ENCODE measurements at regions not wholly inside any gene's neighbourhood (a gene's known extent, or its start where the extent isn't known, plus 50 kb on each side); places are given as distances from the start of the nearest gene placed in this dataset.

DNA sequence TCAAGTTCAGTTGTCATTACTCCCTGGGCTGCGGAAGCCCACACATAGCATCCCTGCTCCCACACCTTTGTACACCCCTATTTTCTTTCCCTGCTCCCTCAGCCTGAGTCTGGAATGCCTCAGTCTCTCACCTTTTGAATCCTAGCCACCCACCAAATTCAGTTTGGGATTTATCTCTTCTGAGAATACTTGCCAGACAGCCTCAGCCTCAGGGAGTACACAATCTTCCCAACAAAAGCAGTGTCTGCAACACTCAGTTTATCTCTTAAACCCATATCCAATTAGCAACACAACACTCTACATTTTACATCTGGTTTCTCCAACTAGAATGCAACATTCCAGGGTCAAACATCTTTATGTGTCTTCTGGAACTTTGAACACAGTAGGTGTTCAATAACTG lies 190.2 kb downstream of the GPAM start:
- no peak for DNase-seq (ENCODE audit: low spot score)

DNA sequence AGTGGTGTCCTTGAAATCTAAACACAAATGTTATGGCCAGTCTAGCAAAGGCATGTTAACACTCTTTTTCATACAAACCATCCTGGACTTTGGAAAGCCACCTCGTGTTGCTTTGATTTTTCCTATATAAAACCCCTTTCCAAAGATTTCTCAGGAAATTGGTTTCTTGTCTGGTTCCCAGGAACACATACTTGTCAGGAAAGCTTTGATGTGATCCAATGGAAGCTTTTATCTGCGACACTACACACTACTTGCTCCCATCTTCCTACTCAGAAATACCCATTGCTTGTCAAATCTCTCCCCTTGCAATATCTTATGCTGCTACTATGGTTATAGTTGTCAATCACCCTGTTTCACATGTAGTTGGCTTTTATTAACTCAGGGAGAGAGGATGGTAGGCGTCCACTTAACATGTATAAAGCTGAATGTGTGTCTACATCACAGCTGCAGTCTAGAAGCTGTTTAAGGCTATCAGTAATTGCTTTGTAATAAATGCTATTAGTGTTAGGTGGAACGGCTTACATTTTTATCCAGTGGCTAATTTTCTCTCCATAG lies 189.6 kb downstream of the GPAM start:
- DNase-seq (ENCODE audit: low spot score): no peak

DNA sequence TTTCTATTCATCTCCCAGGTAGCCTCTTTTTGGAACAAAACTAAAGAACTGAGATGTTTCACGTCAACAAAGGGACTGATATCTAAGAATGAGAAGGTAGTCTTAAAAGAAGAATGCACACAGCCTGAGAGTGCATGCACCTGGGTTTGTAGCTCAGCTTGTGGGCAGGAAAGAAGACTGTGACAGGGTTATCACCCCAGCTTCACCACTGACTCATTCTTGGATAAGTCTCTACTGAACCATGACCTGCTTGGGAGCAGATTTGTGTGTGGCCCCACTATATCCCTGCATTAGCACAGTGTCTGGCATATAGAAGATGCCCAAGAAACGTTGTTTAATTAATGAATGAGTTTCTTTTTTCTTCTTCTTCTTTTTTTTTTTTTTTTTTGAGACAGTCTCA lies 187.5 kb downstream of the GPAM start:
- no peak for DNase-seq (ENCODE audit: low spot score)

DNA sequence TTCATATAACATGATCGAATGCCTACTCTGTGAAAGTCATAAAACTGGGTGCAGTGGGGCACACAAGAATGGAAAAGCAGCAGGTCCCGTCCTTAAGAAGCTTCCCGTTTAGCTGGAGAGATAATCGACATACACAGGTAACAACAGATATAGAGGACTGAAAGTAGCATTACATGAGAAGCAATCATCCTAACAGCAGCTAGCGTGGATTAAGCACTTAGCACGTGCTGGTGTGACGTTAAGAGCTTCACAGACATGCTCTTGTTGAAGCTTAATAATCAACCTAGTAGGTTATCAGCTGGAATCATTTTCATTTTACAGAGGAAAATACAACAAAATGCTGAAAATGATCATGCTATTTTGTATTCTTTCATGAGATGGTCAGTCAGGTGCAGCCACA lies 184.8 kb downstream of the GPAM start:
- no peak for DNase-seq (ENCODE audit: low spot score)

DNA sequence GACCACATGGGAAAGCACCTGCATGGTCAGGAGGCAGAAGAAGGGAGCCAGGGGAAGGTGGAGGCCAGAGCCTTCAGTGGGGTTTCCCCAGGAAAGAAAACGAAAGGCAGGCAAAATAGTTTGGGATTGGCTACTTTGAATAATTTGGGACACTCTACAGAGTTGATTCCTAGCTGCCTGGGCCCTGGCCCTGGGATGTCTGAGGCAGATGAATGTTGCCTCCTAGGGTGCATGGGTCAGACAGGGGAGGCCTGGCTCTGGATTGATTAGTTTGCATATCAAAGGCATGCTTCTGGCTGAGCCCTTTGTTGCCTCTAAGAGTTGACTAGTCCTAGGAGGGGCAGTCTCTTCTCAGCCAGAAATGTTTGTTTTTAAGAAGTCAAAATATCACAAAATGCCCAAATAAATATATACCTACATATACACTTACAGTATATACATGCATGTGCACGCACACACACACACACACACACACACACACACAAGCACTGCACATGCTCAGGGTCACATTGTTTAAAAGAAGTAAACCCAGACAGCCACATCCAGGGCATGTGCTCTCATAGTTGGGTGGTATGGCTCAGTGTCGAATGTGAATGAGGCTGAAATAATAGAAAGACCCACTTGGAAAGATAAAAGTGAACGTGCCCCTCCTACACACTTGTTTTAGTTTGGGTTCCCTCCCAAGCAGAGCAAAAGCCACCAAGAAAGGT lies 184.2 kb downstream of the GPAM start:
- no peak for DNase-seq (ENCODE audit: low spot score)

DNA sequence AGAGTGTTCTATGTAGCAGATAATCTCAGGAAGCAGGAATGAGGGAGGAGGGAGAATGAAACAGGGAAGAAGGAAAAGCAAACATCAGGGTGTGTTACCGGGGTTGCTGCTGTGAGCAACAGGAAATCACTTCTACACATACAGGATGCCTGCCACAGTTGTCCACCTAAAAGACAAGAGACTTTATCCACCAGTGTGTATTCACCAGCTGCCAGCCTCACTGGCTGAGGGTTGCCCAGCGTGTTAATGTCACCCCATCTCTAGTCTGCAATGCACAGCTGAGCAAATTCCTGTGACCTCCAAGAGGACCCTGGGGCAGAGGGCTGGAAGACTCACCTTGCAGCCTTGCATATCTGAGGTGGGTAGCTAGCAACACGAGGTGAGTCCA lies 183.7 kb downstream of the GPAM start:
- DNase-seq (ENCODE audit: low spot score): no peak

DNA sequence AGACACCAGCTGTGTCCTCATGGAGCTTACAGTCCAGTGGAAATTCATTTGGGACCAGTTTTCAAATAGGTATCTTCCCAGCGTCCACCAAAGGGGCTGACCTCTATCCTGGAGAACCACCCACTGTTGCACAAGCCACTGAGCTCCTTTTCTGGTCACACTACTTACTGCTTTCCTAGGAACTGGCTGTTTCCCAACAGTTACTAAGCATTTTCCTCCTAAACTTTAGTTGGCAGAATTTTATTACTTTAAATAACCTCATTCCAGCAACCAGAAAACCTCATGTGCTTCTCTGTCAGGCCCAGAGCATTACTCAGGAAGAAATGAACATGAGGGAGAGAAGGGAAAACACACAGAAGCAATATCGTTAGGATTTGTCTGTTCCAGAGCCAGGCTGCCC lies 183.1 kb downstream of the GPAM start:
- no peak for DNase-seq (ENCODE audit: low spot score)

DNA sequence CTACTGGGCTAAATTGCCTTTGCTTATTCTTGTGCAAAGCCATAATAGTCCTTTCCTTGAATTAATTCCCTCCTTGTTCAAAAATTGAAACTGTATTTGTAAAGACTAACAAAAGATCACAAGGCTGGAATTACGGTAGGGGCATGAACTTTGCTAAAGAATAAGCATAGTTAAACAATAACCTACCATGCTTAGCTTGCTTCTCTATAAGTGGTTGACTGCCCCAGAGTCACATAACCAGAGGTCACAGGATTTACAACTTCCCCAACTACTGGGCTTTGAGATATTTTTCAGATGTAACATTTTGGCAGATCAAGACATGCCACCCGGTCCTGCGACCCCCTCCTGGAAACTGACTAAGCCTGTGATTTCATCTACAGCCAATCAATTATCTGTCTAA lies 181.4 kb downstream of the GPAM start:
- DNase-seq (ENCODE audit: low spot score): no peak

DNA sequence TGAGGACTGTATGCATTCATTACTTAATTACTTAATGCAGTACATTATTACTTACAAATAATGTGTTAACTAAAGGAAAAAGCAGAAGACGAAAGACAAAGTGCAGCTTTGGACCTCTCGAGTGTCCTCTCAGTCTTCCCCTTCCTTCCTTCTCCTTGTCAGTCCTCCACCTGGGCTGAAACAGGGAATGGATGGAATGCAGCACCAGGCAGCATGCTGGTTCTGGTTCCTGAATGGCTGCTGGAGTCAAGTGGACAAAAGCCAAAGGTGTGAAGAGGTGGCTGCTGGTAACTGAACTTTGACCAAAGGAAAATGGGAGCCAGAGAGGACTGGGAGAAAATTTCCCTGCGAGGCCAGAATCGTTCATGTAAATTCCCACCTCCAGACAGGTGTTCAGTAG lies 179.5 kb downstream of the GPAM start:
- no peak for DNase-seq (ENCODE audit: low spot score)

DNA sequence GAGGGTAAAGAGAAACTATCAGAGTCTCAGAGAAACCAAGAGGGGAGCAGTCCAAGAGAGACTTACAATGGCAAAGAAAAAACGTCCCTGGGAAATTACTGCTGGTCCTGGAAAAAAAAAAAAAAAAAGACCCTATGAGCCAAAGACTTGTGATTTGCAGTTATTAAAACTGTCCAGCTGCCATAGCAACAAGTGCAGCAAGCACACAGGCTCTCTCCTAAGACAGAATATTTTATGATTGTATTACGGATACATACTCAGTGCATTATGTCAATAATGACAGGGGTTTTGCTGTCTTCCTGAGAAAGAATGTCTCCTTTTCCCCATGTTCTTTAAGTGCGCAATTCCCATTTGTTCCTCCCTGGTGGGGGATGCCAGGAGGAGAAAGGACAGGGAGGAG lies 178.5 kb downstream of the GPAM start:
- DNase-seq (ENCODE audit: low spot score): no peak

DNA sequence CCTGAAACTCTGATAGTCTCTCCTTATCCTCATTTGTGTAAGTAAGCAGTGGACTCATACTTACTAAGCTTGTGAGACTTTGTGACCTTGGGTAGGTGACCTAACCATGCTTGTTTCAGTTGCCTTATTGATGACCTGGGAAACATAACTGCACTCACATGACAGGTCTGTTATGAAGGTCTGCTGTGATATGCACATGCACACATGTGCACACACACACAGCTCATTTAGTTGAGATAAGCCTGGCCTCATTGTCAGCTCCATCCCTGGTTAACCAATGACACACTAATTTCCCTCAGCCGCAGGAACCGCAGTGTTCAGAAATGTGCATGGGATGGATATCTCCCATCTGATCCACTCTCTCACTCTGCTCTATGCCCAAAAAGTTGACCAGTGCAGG lies 177.2 kb downstream of the GPAM start:
- DNase-seq (ENCODE audit: low spot score): no peak

DNA sequence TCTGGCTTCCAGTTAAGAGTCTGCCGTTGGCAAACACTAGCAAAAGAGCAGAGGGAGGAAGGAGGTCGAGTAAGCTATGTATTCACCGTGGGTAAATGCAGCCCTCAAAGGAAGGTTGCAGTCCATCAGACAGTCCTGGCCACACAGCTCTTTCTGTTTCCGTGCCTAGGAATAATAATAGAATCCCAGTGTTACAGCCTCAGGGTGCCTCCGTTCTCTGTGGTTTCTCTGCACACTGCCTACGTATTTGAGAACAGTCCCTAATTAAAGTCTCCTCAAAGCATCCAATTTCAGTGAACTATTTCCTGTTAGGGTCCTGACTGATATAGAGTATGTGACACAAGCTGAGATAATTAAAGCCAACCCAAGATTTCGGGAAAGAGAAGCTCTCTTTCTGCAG lies 176.7 kb downstream of the GPAM start:
- no peak for DNase-seq (ENCODE audit: low spot score)

DNA sequence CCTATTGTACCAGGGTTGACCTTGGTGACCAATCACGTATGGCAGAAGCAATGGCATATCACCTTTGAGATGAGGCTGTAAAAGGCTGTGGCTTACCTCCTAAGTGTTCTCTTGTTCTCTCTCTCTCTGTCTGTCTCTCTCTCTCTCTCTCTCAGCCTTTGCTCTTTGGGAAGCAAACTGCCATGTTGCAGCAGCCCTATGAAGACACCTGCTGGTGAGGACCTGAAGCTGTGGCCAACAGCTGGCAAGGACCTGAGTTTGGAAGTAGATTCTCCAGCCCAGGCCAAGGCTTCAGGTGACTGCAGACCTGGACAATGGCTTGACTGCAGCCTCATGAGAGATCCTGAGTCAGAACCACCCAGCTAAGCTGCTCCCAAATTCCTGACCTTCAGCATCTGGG lies 161.4 kb downstream of the GPAM start:
- no peak for DNase-seq (ENCODE audit: low spot score)

DNA sequence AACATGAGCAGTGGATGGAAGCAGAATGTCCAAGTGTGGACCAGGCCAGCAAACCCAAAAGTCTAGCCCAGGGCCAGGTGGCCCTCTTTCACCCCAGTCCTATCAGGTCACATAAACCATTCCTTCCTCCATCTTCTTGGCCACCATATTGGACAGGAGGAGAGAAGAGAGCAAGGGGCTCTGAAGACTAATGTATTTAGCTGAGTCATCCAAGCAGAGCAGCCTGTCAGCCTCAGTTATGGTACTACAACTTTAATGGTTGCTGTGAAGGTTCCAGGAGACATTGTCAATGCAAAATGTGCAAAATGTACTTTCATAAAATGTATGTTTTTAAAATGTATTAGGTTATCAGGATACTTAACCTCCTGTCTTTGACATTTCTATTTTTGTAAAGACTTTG lies 159.5 kb downstream of the GPAM start:
- DNase-seq (ENCODE audit: low spot score): no peak

DNA sequence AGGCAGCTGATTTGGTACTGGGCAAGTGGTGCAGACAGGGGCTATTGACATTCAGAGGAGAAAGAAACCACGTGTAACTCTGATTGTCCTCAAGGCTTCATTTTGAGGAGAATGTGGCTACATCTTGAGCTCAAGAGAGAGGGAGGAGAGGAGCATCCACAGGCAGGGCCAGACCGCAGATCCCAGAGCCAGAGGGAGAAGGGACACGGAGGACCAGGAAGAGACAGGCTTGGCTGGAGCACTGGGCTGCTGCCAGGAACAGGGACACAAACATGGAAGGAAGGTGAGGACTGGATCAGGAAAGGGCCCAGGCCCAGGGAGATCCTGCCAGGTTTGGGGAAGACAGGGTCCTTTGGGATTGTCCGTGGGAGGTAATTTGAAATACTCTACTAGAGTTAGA lies 158.3 kb downstream of the GPAM start:
- DNase-seq (ENCODE audit: low spot score): no peak

DNA sequence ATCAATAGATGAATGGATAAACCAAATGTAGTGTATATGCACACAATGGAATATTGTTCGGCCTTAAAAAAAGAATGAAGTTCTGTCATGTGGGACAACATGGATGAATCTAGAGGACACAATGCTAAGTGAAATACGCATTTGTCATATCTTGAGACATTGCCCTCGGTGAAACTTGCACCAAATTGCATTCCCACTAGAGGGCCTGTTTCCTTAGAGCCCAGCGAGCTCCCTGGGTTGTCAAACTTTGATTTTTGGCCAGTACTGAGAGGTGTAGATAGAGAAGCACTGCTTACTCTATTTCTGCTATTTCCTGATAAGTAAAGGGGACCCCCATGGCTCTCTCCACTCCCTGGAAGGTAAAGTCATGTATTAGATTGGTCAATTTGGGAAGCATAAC lies 157.1 kb downstream of the GPAM start:
- no peak for DNase-seq (ENCODE audit: low spot score)

DNA sequence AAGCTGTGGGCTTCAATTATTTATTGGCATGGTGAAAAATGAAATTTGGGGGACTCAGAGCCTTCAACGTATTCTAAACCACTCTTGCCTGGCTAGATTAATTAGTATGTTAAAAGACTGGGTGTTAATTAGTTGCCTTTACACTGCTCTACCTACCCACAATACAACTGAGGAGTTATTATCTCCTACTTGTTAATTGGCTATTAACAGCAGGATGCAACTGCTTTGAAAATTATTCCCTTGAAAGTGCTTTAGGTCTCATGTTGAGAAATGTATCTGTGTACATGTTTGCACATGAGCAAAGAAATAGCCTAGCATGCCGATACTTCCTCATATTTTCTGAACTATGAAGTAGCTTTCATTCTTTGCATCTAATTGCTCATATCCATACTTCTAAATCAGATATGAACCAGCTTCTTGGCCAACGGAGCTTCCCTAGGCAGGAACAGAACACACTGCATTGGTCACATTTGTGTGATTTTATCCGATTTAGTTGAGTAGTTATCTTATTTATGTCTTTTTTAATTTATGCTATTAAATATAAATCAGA lies 155.8 kb downstream of the GPAM start:
- no peak for DNase-seq (ENCODE audit: low spot score)

DNA sequence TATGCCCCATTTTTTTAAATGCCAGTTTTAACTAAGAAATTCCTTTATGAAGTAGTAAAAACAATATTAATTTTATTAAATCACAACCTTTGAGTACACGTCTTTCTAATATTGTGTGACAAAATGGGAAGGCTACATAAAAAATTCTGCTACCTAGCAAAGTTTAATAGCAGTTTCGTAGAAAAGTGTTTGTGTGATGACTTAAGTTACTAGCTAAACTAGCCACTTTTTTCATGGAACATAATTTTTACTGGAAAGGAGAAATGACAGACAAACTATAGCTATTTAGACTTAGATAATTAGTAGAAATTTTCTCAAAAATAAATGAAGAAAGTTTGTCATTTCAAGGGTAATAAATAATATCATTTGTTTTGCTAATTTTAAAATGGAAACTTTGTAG lies 153.1 kb downstream of the GPAM start:
- no peak for DNase-seq (ENCODE audit: low spot score)

DNA sequence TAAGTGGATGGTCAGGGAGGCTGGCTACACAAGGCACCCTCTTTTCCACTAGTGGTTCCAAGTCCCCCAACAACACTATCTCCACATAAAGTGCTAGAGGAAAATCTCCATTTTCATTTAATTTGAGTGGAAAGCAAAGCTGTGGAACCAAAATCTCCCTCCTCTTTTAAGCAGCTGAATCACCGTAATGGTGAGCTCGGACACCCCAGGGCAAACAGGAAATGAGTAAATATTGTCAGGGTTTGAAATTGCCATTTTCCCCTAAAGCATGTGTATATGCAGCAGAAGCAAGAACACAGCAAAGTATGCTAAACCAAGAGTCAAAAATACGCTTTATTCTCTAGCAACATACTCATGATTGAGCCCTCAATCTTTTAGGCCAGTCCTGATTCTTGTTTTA lies 143.7 kb downstream of the GPAM start:
- DNase-seq (ENCODE audit: low spot score): no peak

DNA sequence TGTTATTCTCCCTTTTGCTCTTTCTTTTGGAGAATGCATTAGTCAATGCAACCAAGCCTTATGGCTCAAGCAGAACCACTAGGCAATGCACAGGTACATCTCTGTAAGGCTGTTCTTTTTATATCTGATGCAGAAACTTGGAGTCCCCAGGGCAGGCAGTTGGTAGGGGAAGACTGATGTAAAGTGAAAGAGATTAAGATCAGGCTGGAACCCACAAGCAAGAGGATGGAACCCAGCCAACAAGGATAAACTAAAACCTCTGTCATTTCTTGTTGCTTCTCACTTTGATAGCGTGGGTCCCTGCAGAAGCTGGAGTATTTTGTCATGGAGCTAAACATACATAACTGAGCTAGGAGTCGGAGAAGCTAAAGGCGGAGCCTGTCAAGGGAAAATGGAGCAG lies 142.9 kb downstream of the GPAM start:
- DNase-seq (ENCODE audit: low spot score): no peak

DNA sequence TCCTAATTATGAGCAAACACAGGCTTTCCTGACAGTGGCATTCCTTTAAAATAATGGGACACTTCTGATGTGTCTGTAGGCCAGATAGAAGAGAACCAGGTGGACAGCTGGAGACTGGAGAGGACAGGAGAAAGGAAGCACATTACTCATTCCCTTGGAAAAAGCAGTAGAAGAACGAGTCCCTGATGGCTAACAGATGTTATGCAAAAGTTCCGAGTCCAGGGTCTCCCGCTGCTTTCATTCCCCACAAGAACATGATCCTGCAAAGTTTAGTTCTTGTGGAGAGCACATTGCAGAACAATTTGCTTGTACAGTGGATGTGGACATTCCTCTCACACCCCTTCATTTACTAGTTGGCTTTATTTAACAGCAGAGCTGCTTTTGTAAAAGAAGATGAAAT lies 137.6 kb downstream of the GPAM start:
- DNase-seq (ENCODE audit: low spot score): no peak

DNA sequence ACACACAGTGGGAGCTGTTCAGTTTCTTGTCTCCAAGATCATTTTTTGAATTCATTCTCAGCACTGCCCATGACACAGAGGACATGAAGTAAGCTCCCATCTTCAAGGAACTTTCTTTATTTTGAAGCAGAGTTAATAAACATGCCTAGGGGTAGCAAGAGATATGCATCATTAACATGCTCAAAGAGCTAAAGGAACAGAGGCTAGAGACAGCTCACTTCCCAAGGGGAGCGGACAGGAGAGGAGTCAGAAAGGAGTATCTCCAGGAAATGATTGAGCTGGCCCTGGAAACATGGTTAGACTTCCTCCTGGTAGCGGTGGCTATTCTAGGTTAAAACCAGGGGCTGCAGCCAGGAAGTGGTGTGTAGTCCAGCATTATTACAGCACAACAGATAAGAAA lies 135.9 kb downstream of the GPAM start:
- no peak for DNase-seq (ENCODE audit: low spot score)

DNA sequence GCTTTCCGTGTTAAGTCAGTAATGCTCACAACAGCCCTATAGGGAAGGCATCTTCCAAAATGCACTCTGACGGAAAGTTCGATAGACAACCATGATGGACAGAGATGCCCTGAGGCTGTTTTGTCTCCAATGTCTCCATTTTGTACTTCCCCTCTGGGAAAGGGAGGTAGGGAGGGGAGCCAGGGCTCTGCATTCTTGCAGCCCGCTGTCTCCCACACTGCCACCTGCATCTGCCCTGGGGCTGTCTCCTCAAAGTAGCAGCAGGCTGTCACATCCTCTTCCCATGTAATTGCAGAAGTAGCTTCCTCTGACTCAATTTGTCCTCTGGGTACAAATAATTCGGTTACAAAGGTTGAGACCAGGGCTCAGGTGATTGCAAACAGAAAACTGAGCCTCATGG lies 131.4 kb downstream of the GPAM start:
- no peak for DNase-seq (ENCODE audit: low spot score)

DNA sequence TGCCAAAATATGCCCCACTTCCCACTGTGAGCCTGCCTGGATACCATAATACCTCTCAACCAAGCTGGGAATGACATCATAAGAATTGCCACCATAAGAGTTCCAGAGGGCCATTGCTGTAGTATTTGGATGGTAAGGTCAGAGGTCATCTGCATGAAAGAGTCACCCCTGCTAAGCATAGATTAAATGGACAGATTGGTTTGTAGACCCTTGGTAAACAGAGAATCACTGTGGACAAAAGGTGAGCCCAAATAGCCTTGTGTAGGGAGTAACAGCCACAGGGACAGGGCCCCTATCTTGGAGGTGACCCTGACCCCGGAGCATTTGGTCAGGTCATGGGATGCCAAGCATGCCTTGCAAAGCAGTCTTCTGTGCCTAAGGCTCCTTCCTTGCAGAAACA lies 129.7 kb downstream of the GPAM start:
- no peak for DNase-seq (ENCODE audit: low spot score)
